Esophagus squamous epithelium (tissue), 4 donors: ENCODE measurements at regions not wholly inside any gene's neighbourhood (a gene's known extent, or its start where the extent isn't known, plus 50 kb on each side); places are given as distances from the start of the nearest gene placed in this dataset.

Source experiments
- POLR2A ChIP-seq, 4 donors: fragments of 450-650 bp; IDR thresholded peaks; one replicate each; pipeline ENCODE4 v1.6.1; 2017; ENCODE audit warnings: antibody characterized with exemption in 4 of 4, mild to moderate bottlenecking in 4 of 4, moderate library complexity in 3 of 4
- TF ChIP-seq, protein P1 (sequence below), 6 experiments: fragments of 450-650 bp in 4 of 6; fragments of 200-600 bp in 2 of 6; sonication (generic) in 2 of 6; IDR thresholded peaks; one replicate each; pipeline ENCODE4 v1.5.1; 2016 to 2019; ENCODE audit warnings: antibody characterized with exemption in 6 of 6, mild to moderate bottlenecking in 4 of 6, moderate library complexity in 4 of 6

DNA sequence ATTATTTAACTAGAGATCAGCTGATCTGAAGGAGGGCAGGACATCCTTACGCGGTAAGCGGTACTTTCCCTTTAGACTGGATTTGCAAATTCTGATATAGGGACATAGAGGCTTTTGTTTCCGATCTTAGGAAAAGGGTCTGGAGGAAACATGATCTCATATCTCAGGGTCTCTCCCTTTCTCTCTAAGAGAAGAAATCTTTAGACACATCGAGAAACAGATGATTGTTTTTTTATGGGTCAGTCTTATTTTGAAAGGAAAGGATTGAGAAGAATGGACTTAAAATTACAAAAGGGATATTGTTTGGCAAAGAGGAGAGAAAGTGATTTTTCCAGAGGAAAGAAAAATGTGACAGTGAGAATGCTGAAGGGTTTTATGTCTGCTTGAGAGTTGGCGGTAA, 83.9 kb upstream of the OGFRL1 start:
- TF ChIP-seq, protein P1, sequence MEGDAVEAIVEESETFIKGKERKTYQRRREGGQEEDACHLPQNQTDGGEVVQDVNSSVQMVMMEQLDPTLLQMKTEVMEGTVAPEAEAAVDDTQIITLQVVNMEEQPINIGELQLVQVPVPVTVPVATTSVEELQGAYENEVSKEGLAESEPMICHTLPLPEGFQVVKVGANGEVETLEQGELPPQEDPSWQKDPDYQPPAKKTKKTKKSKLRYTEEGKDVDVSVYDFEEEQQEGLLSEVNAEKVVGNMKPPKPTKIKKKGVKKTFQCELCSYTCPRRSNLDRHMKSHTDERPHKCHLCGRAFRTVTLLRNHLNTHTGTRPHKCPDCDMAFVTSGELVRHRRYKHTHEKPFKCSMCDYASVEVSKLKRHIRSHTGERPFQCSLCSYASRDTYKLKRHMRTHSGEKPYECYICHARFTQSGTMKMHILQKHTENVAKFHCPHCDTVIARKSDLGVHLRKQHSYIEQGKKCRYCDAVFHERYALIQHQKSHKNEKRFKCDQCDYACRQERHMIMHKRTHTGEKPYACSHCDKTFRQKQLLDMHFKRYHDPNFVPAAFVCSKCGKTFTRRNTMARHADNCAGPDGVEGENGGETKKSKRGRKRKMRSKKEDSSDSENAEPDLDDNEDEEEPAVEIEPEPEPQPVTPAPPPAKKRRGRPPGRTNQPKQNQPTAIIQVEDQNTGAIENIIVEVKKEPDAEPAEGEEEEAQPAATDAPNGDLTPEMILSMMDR (IDR thresholded peaks at IDR 0.05) = no peak
- TF ChIP-seq POLR2A (IDR thresholded peaks at IDR 0.05) = no peak
